MM.1S (cell line): ENCODE measurements at regions not wholly inside any gene's neighbourhood (a gene's known extent, or its start where the extent isn't known, plus 50 kb on each side); places are given as distances from the start of the nearest gene placed in this dataset.

Experiments
- EZH2 ChIP-seq: fragments of 300-600 bp; sonication (generic); optimal IDR thresholded peaks from 2 replicates; pipeline ENCODE3; 2017; ENCODE audit warnings: low read depth, mild to moderate bottlenecking, antibody characterized with exemption, low read length, mixed read lengths
- EZH2phosphoT487 ChIP-seq: fragments of 300-600 bp; sonication (generic); IDR thresholded peaks from 2 replicates; pipeline ENCODE4 v1.6.1; 2018; ENCODE audit warnings: antibody characterized with exemption, low read length
- TF ChIP-seq, protein P1 (sequence below): fragments of 300-600 bp; sonication (generic); IDR thresholded peaks from 2 replicates; pipeline ENCODE4 v1.5.1; 2016; ENCODE audit warnings: antibody characterized with exemption, low read length, mixed read lengths

DNA sequence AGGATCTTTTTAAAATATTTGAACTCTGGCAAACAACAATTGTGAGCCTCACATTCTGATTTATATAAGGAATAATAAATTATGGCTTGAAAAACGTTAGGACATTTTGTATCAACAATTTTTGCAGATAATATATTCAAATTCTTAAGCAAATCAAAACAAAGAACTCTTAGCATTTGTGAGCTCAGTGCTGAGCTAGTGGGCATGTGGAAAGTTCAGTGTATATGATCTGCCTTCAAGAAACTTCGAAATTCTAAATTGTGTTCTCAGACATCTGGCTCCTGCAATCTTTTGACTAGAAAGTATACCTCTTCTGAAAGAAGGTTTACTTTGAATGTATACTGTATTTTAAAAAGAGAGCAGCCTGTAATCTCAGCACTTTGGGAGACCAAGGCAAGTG, 122.3 kb upstream of the NEIL3 start:
- TF ChIP-seq EZH2phosphoT487 (no peak), EZH2 (no peak)
- TF ChIP-seq, protein P1, sequence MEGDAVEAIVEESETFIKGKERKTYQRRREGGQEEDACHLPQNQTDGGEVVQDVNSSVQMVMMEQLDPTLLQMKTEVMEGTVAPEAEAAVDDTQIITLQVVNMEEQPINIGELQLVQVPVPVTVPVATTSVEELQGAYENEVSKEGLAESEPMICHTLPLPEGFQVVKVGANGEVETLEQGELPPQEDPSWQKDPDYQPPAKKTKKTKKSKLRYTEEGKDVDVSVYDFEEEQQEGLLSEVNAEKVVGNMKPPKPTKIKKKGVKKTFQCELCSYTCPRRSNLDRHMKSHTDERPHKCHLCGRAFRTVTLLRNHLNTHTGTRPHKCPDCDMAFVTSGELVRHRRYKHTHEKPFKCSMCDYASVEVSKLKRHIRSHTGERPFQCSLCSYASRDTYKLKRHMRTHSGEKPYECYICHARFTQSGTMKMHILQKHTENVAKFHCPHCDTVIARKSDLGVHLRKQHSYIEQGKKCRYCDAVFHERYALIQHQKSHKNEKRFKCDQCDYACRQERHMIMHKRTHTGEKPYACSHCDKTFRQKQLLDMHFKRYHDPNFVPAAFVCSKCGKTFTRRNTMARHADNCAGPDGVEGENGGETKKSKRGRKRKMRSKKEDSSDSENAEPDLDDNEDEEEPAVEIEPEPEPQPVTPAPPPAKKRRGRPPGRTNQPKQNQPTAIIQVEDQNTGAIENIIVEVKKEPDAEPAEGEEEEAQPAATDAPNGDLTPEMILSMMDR, result no peak
